ENCODE measurements at regions not wholly inside any gene's neighbourhood (a gene's known extent, or its start where the extent isn't known, plus 50 kb on each side); places are given as distances from the start of the nearest gene placed in this dataset.

DNA sequence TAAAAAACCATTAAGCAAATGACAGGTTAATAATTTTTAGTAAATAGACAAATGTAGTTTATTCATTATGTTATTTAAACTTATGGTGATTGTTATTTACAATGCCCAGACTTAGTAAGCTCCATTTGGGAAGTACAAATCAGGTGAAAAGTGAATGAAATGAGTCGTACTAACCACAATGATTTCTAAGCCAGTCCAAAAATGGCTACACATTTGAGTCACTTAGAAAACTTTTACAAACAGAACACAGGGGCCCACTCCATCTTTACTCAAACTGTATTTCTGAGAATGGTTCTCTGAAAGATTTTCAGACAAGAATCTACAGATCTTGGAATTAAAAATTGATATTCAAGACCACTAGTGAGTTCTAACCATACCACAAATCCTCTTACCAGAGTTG, 653.3 kb upstream of the MIS18BP1 start:
- intact Hi-C loops (cut with micrococcal nuclease) (no loop called here), dilution Hi-C loops (cut with MboI; ENCODE audit: extremely low pct_ligation_motif_present, low sequenced_read_pairs) (no loop called here)
- POLR2A ChIA-PET, result no interaction called here
- Histone ChIP-seq H3K9me3 (replicated peaks; ENCODE audit: control insufficient read depth, insufficient read depth, low read length) (no peaks in the 10 kb centered on the region), H3K9ac (replicated peaks; ENCODE audit: extremely low read depth, insufficient read depth, low read length) (no peak overlapping the region), H3K36me3 (ENCODE audit: control insufficient read depth in 2 of 2, extremely low read depth in 1 of 2, insufficient read depth in 2 of 2, low read length in 2 of 2) (no peaks in the 10 kb centered on the region), H3K27me3 (ENCODE audit: control insufficient read depth in 2 of 2, insufficient read depth in 2 of 2, low read length in 2 of 2) (no peaks in the 10 kb centered on the region), H4K20me1 (replicated peaks; ENCODE audit: control insufficient read depth, extremely low read depth, insufficient read depth, low read length) (no peaks in the 10 kb centered on the region), H3K27ac (ENCODE audit: insufficient read depth, low read depth, low read length) (no peak overlapping the region), H3K4me1 (ENCODE audit: control insufficient read depth, extremely low read depth, insufficient read depth, low read length) (no peaks in the 10 kb centered on the region), H3K9me1 (replicated peaks; ENCODE audit: control insufficient read depth, extremely low read depth, insufficient read depth, low read length) (no peaks in the 10 kb centered on the region), H3K4me3 (replicated peaks in 1 of 3; ENCODE audit: insufficient read depth in 1 of 3, low read depth in 1 of 3, low read length in 3 of 3) (no peak overlapping the region), H2AFZ (ENCODE audit: low read depth, low read length) (no peak overlapping the region), H3K4me2 (ENCODE audit: insufficient read depth, low read length) (no peak overlapping the region), H3K79me2 (ENCODE audit: control insufficient read depth, insufficient read depth, low read length) (no peaks in the 10 kb centered on the region)
- no peak for FAIRE-seq
- CTCF ChIA-PET, result no interaction called here
- no peak for DNase-seq (ENCODE audit: low read depth, low spot score)
- TF ChIP-seq, protein P1, sequence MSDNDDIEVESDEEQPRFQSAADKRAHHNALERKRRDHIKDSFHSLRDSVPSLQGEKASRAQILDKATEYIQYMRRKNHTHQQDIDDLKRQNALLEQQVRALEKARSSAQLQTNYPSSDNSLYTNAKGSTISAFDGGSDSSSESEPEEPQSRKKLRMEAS (IDR thresholded peaks at IDR 0.05; ENCODE audit: insufficient read depth, insufficient read length), result no peak
- TF ChIP-seq JUN (IDR thresholded peaks at IDR 0.05; ENCODE audit: borderline replicate concordance, insufficient read depth, insufficient read length, low read depth) (no peak), POLR2AphosphoS5 (IDR thresholded peaks at IDR 0.05; ENCODE audit: insufficient read depth, low read depth, low read length) (no peak), EZH2 (IDR thresholded peaks at IDR 0.05; ENCODE audit: borderline replicate concordance, low read depth, low read length, severe bottlenecking) (no peak), GATA2 (IDR thresholded peaks at IDR 0.05; ENCODE audit: insufficient read depth, insufficient read length, low read depth, low read length) (no peak), CTCF (IDR thresholded peaks at IDR 0.05; ENCODE audit: extremely low read depth in 1 of 2, insufficient read depth in 1 of 2, low read depth in 1 of 2, low read length in 2 of 2) (no peak), FOS (IDR thresholded peaks at IDR 0.05; ENCODE audit: borderline replicate concordance, insufficient read depth, low read length) (no peak), MYC (IDR thresholded peaks at IDR 0.05; ENCODE audit: low read depth, low read length) (no peak), POLR2A (IDR thresholded peaks at IDR 0.05; ENCODE audit: low read depth, low read length) (no peak)
- no TSS peak for BruUV-seq (replicated peaks)

All from endothelial cell of umbilical vein (primary cell).